A673 (cell line): ENCODE measurements at regions not wholly inside any gene's neighbourhood (a gene's known extent, or its start where the extent isn't known, plus 50 kb on each side); places are given as distances from the start of the nearest gene placed in this dataset.

ENCODE experiments used
- CTCF ChIP-seq: fragments of 300-800, 200-600 bp; sonication (generic); conservative IDR thresholded peaks from 2 replicates; pipeline ENCODE4 v1.5.1; 2017; ENCODE audit warnings: low read depth, mild to moderate bottlenecking, antibody characterized with exemption, low read length, moderate library complexity, mixed read lengths
- EZH2 ChIP-seq: fragments of 200-600 bp; sonication (generic); IDR thresholded peaks from 2 replicates; pipeline ENCODE4 v1.6.1; 2017; ENCODE audit warnings: borderline replicate concordance, low read depth, mild to moderate bottlenecking, mixed read lengths, antibody characterized with exemption, low read length; ENCODE audit not compliant: poor library complexity, severe bottlenecking

GRCh38 chr20:22506827-22507226 lies 77.5 kb downstream of the FOXA2 start:
- TF ChIP-seq CTCF = no peak
- TF ChIP-seq EZH2 = no peak
